Stimulated activated CD4-positive, alpha-beta T cell treated with anti-CD3 and anti-CD28 coated beads, Interleukin-12 subunit alpha, Interleukin-12 subunit beta, amount 100 ng/mL, for 24 hours (primary cell): ENCODE measurements at regions not wholly inside any gene's neighbourhood (a gene's known extent, or its start where the extent isn't known, plus 50 kb on each side); places are given as distances from the start of the nearest gene placed in this dataset.
"Not testable (repeated sequence)": the region's sequence is repeated elsewhere in the genome, so short reads cannot be mapped to it uniquely, and the experiment has no call there.

Source experiments
- DNase-seq, 2 experiments: peaks; one replicate each; pipeline ENCODE4 v3.0.0-alpha.2; 2020; ENCODE audit warnings: low read depth in 2 of 2

GRCh38 chr2:35163948-35164347, 1191.6 kb upstream of the CRIM1 start:
- no peak for DNase-seq

- no peak for DNase-seq
Observed at GRCh38 chr2:35160871-35161270, 1194.7 kb upstream of the CRIM1 start.

- no peak for DNase-seq
Observed at GRCh38 chr2:35125871-35126270, 1229.7 kb upstream of the CRIM1 start.

DNA sequence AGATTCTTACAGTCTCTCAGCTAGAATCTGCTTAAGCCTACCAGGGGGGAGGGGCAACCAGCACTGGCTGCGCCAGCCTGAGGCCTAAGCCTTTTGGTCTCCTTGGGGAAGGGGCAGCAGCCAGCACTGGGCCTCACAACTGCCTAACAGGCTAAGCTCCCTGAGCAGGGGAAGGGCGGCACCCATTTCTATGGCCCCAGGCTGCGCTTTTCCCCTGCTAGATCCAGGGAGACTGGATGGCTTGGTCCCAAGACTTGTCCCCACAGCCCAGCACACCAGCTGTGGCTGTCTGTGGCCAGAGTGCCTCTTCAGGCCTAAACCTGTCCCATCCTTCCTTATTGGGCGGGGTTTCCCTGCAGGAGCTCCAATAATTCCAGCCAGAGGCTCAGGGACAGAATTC, 1230.3 kb upstream of the CRIM1 start:
- no peak for DNase-seq

DNA sequence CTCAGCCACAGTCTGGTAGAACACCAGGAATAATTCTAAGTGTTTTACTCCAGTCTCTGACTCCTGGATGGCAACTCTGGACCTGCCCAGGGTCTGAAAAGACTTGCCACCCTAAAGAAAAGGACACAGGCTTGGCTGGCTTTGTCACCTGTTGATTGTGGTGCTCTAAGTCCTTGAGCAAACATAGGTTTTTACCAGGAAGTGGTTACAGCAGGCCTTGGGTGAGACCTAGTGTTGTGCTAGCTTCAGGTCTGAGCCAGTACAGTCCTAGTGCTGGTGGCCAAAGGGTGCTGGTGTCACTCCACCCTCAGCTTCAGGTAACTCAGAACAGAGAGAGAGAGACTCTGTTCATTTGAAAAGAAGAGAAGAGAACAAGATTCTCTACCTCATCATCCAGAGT, 1239.4 kb upstream of the CRIM1 start:
- no peak for DNase-seq

GRCh38 chr2:35114765-35115164, 1240.8 kb upstream of the CRIM1 start:
- DNase-seq, result no peak

GRCh38 chr2:35112367-35112766, 1243.2 kb upstream of the CRIM1 start:
- DNase-seq, result not testable (repeated sequence)

DNA sequence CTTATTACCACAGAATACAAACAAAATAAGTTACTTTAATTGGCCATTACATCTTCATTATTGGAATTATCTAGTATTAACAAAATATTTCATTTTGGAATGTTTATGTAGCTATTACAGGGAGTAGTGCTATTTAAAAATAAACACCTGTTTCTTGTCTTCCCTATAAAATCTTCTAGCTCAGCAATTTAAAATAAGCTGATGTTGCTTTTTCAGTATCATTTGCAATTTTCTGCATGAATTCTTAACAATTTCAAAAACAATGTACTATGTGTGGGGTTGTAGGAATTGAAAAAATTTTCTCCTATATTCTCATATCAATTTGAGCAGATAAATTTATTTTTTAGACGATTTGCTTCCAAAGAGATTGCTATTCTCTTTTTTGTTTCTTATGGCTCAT, 1251.3 kb upstream of the CRIM1 start:
- DNase-seq, result no peak

DNA sequence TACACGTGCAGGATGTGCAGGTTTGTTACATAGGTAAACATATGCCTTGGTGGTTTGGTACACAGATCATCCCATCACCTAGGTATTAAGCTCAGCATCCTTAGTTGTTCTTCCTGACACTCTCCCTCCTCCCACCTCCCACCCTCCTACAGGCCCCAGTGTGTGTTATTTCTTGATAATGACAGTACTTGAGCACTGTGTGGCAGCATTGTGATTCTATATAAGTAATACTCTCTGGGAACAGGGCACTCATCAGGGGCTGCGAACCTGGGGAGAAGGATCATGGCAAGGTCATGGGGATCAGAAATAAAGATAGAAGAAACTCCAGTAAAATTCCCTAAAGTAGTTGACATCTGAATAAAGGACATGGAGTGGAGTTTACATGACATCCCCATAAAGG, 1256.2 kb upstream of the CRIM1 start:
- no peak for DNase-seq

DNA sequence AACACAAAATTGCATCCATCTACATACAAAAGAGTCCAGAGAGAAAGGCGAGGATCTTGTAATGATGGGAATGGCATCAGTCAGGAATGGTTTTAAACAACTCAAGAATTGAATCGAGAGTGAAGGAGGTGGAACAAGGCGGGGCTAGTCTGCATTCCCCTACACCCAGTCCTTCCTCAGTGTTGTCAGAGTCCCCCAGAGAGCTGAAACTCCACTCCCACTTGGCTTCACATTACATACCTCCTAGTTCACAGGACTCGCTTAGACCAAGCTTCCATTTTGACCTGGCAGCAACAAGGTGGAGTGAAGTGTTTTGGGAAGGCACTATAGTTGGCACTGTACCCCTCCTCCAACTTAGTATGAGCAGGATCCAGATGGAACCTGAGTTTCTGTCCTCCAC, 1273.5 kb upstream of the CRIM1 start:
- DNase-seq, result no peak

DNA sequence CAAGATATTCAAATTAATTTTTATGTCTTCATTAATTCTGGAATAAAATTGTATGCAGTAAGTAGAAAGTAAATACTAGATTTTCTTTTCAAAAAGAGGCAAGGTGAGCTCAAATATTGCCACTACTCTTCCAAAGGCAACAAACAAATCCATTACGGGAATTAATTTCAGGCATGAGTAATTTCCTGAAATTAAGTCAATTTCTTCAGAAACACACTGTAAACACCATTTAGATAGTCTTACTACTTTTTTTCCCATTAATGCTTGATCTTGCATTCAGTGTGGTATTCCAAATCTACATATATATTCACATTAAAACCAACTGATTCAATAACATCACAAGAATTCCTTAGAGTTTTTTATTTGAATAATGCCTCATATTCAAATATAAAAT, 1274.0 kb upstream of the CRIM1 start:
- no peak for DNase-seq

DNA sequence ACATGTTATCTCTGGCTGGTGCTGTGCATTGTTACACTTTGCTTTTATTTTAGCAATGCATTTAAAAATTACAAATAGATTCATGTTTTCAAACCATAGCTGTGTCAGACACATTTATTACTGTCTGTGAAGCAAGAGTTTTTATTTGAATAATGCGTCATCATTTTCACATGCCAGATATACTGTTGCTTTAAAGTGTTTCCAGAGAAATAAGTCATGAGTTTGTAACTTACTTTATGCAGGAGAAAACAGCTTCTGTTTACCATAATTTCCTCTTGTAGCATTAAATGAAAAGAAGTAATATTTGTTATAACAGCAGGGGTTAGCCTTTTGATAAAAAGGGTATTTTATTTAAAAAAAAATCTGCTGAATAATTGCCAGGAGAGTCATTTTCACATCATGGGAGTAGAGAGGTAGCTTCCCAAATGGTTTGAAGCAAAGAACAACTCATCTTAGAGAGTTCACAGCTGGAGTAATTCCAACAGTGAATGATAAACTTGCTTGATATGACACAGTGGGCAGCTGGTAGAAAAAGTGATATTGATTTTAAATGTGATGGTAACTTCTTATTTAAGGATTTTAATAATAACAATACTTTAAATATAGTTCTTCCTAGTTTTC, 1274.5 kb upstream of the CRIM1 start:
- no peak for DNase-seq

GRCh38 chr2:35080231-35080910, 1275.2 kb upstream of the CRIM1 start:
- DNase-seq, result no peak

- DNase-seq, result no peak
Observed at GRCh38 chr2:35067420-35067819, 1288.2 kb upstream of the CRIM1 start.

DNA sequence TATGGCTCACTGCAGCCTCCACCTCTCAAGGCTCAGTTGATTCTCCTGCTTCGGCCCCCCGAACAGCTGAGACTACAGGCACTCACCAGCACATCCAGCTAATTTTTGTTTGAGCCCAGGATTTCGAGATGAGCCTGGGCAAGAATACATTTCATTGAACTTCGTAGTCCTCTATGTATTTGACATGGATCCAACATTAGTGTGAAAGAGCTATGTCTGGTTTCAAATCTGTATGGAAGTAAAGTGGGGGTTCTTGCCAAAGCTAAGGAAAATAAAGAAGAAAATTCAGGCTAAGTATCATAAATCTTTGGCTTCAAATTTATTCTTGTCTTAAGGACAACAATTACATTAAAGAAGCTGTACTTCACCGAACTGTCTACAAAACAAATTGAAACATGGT, 1291.7 kb upstream of the CRIM1 start:
- no peak for DNase-seq

- DNase-seq, result no peak
Observed at GRCh38 chr2:35035883-35036282, 1319.7 kb upstream of the CRIM1 start.

DNA sequence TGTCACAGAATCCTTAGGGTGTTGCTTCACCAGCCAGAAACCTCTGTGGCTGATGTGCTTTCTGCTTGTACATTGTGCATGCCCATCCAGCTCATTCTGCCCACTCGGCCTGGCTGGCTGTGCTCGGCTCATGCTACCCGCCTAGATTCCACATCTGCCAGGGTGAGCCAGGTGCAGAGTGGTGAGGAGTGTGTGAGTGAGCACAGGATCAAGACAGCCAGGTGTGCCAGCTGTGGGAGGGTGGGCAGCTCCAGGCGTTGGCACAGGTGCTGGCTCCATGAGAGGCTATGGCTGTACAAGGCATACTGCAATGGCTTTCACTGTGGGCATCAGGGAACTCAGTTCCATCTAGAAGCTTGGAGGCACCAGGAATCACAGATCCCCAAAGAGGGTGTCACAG, 1321.8 kb upstream of the CRIM1 start:
- no peak for DNase-seq

DNA sequence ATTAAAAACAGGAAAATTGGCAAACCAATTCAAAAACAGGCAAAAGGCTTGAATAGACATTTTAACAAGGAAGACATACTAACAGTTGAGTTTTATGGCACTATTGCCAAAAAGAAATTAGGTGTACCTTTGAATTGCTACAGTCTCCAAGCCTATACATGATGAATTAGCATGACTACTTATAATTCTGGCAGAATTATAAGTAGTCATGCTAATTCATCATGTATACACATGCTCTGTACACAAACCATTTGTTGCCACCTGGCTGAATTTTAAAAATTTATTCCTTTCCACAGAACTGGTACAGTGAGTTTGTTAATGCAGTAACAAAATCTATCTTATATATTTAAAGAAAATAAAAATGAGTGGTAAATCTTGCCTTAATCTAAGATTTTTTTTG, 1332.0 kb upstream of the CRIM1 start:
- DNase-seq, result no peak

DNA sequence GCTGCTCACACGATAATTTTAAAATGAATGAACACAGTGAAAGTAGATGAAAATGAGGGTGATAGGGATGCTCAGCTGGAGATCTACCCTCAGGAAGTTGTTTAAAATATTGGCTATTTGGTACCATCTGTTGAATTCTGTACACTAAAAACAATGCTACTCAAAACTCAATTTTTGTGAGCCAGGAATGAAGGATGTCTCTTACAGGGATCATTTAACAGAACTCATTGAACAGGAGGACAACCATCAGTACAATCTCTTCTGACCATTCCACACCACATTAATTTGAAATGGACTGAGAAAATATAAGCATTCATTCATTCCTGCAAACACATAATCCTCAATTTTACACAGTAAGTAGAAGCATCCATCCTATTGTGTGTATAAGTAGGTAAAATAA, 1355.1 kb upstream of the CRIM1 start:
- DNase-seq, result no peak

DNA sequence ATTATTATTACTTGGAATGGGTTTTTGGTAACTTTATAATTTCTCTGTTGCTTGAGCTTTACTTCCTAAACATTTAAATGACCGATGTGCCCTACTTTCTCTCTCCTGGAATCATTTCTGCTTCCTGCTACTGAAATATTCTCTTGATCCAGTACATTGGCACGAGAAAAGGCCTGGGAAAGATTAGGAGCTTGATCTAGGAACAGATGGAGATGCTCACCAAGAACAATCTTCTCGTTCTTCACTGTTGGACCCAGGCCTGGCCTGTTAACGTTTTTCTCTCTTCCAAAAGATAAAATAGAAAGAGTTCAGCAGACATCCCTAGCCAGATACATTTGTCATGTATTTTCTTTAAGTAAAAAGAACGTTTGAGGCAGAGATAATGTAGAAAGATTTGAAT, 1356.8 kb upstream of the CRIM1 start:
- no peak for DNase-seq

- no peak for DNase-seq
Observed at GRCh38 chr2:34997779-34998178, 1357.8 kb upstream of the CRIM1 start.

GRCh38 chr2:34995196-34995595, 1360.4 kb upstream of the CRIM1 start:
- DNase-seq, result no peak

DNA sequence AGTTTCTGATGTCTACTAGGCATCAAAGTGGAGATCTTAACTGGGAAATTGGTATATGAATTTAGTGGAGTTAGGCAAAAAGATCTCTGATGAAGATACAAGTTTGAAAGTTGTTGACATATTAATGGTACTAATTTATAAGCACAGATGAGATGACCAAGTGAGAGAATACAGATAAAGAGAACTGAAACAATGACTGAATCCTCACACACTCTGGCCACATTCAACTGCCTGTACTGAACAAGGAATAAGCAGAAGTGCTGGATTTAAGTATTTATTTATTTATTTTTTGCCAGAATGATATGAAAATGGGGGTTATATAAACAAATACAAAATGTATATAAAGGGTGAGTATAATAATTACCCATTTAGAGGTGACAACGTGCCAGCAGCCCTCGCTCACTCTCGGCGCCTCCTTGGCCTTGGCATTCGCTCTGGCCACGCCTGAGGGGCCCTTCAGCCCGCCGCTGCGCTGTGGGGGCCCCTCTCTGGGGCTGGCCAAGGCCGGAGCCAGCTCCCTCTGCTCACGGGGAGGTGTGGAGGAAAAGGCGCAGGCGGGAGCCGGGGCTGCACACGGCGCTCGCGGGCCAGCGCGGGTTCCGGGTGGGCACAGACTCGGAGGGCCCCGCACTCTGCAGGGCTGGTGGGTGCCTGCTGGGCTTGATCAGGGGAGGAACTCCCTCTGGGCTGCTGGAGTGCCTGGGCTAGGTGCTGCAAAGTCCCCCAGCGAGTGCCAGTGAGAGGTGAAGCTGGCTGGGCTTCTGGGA, 1363.9 kb upstream of the CRIM1 start:
- DNase-seq, result no peak
